ENCODE measurements at regions not wholly inside any gene's neighbourhood (a gene's known extent, or its start where the extent isn't known, plus 50 kb on each side); places are given as distances from the start of the nearest gene placed in this dataset.
A peak's percentile ranks its signal among the peaks of the same experiment; 100 is the strongest.

DNA sequence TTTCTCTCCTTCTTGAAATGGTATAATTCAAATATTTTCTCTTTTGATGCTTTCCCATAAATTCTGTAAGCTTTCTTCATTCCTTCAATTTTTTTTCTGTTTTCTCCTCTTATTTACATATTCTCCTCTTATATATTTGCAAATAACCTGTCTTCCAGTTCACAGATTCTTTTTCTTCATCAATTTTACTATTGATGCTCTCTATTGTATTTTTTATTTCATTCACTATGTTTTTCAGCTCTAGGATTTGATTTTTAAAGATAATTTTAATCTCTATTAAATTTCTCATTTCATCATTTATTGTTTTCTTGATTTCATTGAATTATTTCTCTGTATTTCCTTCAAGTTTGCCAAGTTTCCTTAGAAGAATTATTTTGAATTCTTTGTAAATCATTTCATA lies 54.0 kb upstream of the PRPS1L1 start:
- intact Hi-C loops (cut with DNase I, micrococcal nuclease) = no loop called here

GRCh38 chr7:18082169-18082568 lies 54.5 kb upstream of the PRPS1L1 start:
- Histone ChIP-seq H3K36me3 (ENCODE audit: low read depth) (no peaks in the 10 kb centered on the region), H3K4me1 (ENCODE audit: low read depth) (peaks cover 7% of the 10 kb centered on the region), H3K9me3 (peaks cover 6% of the 10 kb centered on the region), H3K4me3 (no peak overlapping the region)
- DNase-seq (no peak), ATAC-seq (no peak)
- TF ChIP-seq CTCF (IDR thresholded peaks at IDR 0.05) = no peak
- intact Hi-C loops (cut with DNase I, micrococcal nuclease) = no loop called here

More for the DNA sequence above, 54.0 kb upstream of the PRPS1L1 start:
- Histone ChIP-seq H3K4me3 (no peak overlapping the region), H3K36me3 (ENCODE audit: low read depth) (no peaks in the 10 kb centered on the region), H3K9me3 (peaks cover 6% of the 10 kb centered on the region), H3K4me1 (ENCODE audit: low read depth) (peaks cover 7% of the 10 kb centered on the region)
- no peak for DNase-seq
- no peak for TF ChIP-seq CTCF (IDR thresholded peaks at IDR 0.05)
- ATAC-seq = no peak

GRCh38 chr7:18086165-18087025 lies 58.7 kb upstream of the PRPS1L1 start:
- DNase-seq (peak; percentile 3 to 51 (median 28)), ATAC-seq (peak; percentile 49)
- intact Hi-C loops (cut with DNase I, micrococcal nuclease) = no loop called here
- peaks cover 3% of the 10 kb centered on the region for H3K9me3 ChIP-seq
- TF ChIP-seq CTCF (IDR thresholded peaks at IDR 0.05) = no peak
- H3K4me1 ChIP-seq (ENCODE audit: low read depth) = peaks cover 9% of the 10 kb centered on the region
- no peaks in the 10 kb centered on the region for H3K36me3 ChIP-seq (ENCODE audit: low read depth)
- peak overlapping the region; percentile 20 for H3K4me3 ChIP-seq

DNA sequence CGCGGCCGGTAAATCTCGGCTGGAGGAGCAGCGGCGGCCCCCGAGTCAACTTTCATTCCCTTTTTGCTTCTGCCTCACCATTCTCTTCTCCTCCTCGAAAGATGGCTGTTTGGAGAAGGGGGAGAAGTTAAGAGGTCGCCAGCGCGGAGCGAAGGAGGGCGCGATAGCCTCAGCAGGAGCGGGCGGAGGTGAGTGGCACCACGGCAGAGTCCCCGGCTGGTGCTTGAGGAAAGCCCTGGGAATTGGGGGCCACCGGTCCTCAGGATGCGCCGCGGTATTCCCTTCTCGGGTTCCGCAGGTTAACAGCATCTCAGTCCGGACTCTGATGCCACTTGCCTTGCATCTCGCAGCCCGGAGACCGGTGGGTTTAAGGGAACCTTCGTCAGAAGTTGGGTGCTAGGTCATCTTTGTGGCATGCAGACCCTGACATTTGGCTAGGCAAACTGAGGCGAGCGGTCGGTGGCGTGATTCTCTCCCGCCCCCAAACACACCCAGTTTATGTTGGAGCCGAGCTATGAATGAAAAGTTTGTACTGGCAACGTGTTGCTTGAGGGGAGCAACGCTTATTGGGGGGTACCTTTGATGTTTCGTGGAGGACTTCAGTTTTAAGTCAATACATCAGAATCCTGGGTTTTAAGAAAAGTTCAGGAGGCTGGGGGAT lies 59.5 kb upstream of the PRPS1L1 start:
- H3K4me1 ChIP-seq (ENCODE audit: low read depth) = peaks cover 9% of the 10 kb centered on the region
- TF ChIP-seq CTCF (IDR thresholded peaks at IDR 0.05) = no peak
- H3K4me3 ChIP-seq = no peak overlapping the region
- ATAC-seq (peak; percentile 25), DNase-seq (peak in 1 of 3 donors; percentile 42)
- intact Hi-C loops (cut with DNase I, micrococcal nuclease) = no loop called here
- no peaks in the 10 kb centered on the region for H3K9me3 ChIP-seq
- H3K36me3 ChIP-seq (ENCODE audit: low read depth) = no peaks in the 10 kb centered on the region

GRCh38 chr7:18087687-18088078 lies 60.0 kb upstream of the PRPS1L1 start:
- no peak for DNase-seq
- peaks cover 9% of the 10 kb centered on the region for H3K4me1 ChIP-seq (ENCODE audit: low read depth)
- intact Hi-C loops (cut with DNase I, micrococcal nuclease) = no loop called here
- no peak for TF ChIP-seq CTCF (IDR thresholded peaks at IDR 0.05)
- H3K36me3 ChIP-seq (ENCODE audit: low read depth) = no peaks in the 10 kb centered on the region
- no peak overlapping the region for H3K4me3 ChIP-seq
- no peaks in the 10 kb centered on the region for H3K9me3 ChIP-seq
- ATAC-seq = no peak

Measured in mucosa of descending colon (tissue), 3 donors.